Right atrium auricular region (tissue), 2 donors: ENCODE measurements at regions not wholly inside any gene's neighbourhood (a gene's known extent, or its start where the extent isn't known, plus 50 kb on each side); places are given as distances from the start of the nearest gene placed in this dataset.
"Not testable (repeated sequence)": the region's sequence is repeated elsewhere in the genome, so short reads cannot be mapped to it uniquely, and the experiment has no call there.

ENCODE experiments used
- DNase-seq: peaks from one replicate; pipeline ENCODE4 v3.0.0-alpha.2; 2019; ENCODE audit warnings: low spot score
- H3K27ac ChIP-seq, 2 donors: fragments of 200-600 bp; sonication (generic); 1 replicate in 1 of 2; 2 replicates in 1 of 2; pipeline ENCODE4 v1.5.1; 2016 to 2019
- H3K27me3 ChIP-seq, 2 donors: fragments of 200-600 bp; sonication (generic); one replicate each; pipeline versions ENCODE4 v1.5.1 to v1.6.0; 2017 to 2019
- H3K36me3 ChIP-seq: fragments of 200-600 bp; sonication (generic); one replicate; pipeline ENCODE4 v1.5.1; 2016
- H3K4me1 ChIP-seq, 2 donors: fragments of 200-600 bp; sonication (generic); one replicate each; pipeline versions ENCODE4 v1.5.1 to v1.6.0; 2017 to 2019
- H3K4me3 ChIP-seq, 2 donors: fragments of 200-600 bp; sonication (generic); 1 replicate in 1 of 2; 2 replicates in 1 of 2; pipeline ENCODE4 v1.5.1; 2017 to 2019; ENCODE audit warnings: mild to moderate bottlenecking in 1 of 2, moderate library complexity in 1 of 2
- H3K9me3 ChIP-seq, 2 donors: fragments of 200-600 bp; sonication (generic); one replicate each; pipeline ENCODE4 v1.5.1; 2019
- CTCF ChIP-seq, 2 donors: fragments of 200-600 bp; sonication (generic); IDR thresholded peaks; one replicate each; pipeline ENCODE4 v1.5.1; 2019; ENCODE audit warnings: antibody characterized with exemption in 2 of 2

GRCh38 chr2:48092846-48093803 lies 186.8 kb upstream of the FBXO11 start:
- Histone ChIP-seq H3K4me3 (no peak overlapping the region), H3K36me3 (no peaks in the 10 kb centered on the region), H3K27ac (no peak overlapping the region), H3K27me3 (no peaks in the 10 kb centered on the region), H3K4me1 (no peaks in the 10 kb centered on the region), H3K9me3 (peaks cover 0 to 11% of the 10 kb centered on the region in 2 donors)
- TF ChIP-seq CTCF (IDR thresholded peaks at IDR 0.05): no peak
- no peak for DNase-seq

- H3K9me3 ChIP-seq, H3K27me3 ChIP-seq, H3K36me3 ChIP-seq, DNase-seq, H3K27ac ChIP-seq, H3K4me1 ChIP-seq, H3K4me3 ChIP-seq: not testable (repeated sequence)
Measured at GRCh38 chr2:48096765-48097164, 190.5 kb upstream of the FBXO11 start.

- H3K4me3 ChIP-seq: no peak overlapping the region
- TF ChIP-seq CTCF (IDR thresholded peaks at IDR 0.05): no peak
- DNase-seq: no peak
- H3K9me3 ChIP-seq: peaks cover 0 to 8% of the 10 kb centered on the region in 2 donors
- no peaks in the 10 kb centered on the region for H3K36me3 ChIP-seq
- no peaks in the 10 kb centered on the region for H3K4me1 ChIP-seq
- H3K27me3 ChIP-seq: no peaks in the 10 kb centered on the region
- no peak overlapping the region for H3K27ac ChIP-seq
Measured at GRCh38 chr2:48098539-48098938, 192.2 kb upstream of the FBXO11 start.

GRCh38 chr2:48104418-48104817 lies 198.1 kb upstream of the FBXO11 start:
- Histone ChIP-seq H3K9me3 (peaks cover 0 to 8% of the 10 kb centered on the region in 2 donors), H3K27ac (no peak overlapping the region), H3K4me3 (no peak overlapping the region), H3K36me3 (no peaks in the 10 kb centered on the region), H3K4me1 (peaks cover 0 to 19% of the 10 kb centered on the region in 2 donors), H3K27me3 (no peaks in the 10 kb centered on the region)
- TF ChIP-seq CTCF (IDR thresholded peaks at IDR 0.05): no peak
- no peak for DNase-seq

- TF ChIP-seq CTCF (IDR thresholded peaks at IDR 0.05): no peak
- no peaks in the 10 kb centered on the region for H3K9me3 ChIP-seq
- H3K36me3 ChIP-seq: no peaks in the 10 kb centered on the region
- no peaks in the 10 kb centered on the region for H3K27me3 ChIP-seq
- DNase-seq: no peak
- H3K27ac ChIP-seq: peak overlapping the region; percentile 56 to 65
- no peak overlapping the region for H3K4me3 ChIP-seq
- peaks cover 0 to 23% of the 10 kb centered on the region in 2 donors for H3K4me1 ChIP-seq
Measured at GRCh38 chr2:48105848-48106247, 199.6 kb upstream of the FBXO11 start.

- peak overlapping the region in 1 of 2 donors; percentile 26 for H3K4me3 ChIP-seq
- DNase-seq: no peak
- peaks cover 0 to 32% of the 10 kb centered on the region in 2 donors for H3K4me1 ChIP-seq
- no peak for TF ChIP-seq CTCF (IDR thresholded peaks at IDR 0.05)
- no peaks in the 10 kb centered on the region for H3K9me3 ChIP-seq
- H3K27me3 ChIP-seq: no peaks in the 10 kb centered on the region
- H3K27ac ChIP-seq: peak overlapping the region; percentile 56 to 65
- H3K36me3 ChIP-seq: no peaks in the 10 kb centered on the region
Measured at GRCh38 chr2:48107326-48107925, 201.1 kb upstream of the FBXO11 start.
